Stomach (tissue), 4 donors: ENCODE measurements at regions not wholly inside any gene's neighbourhood (a gene's known extent, or its start where the extent isn't known, plus 50 kb on each side); places are given as distances from the start of the nearest gene placed in this dataset.

ENCODE experiments used
- CTCF ChIP-seq, 7 experiments: fragments of 450-650 bp in 4 of 7; fragments of 200-600 bp in 3 of 7; sonication (generic) in 3 of 7; IDR thresholded peaks; one replicate each; pipeline ENCODE4 v1.5.1; 2016 to 2019; ENCODE audit warnings: antibody characterized with exemption in 7 of 7, control low read depth in 2 of 7, mild to moderate bottlenecking in 1 of 7
- EP300 ChIP-seq: sonication (generic); formaldehyde crosslinking; IDR thresholded peaks from one replicate; pipeline ENCODE4 v1.6.1; 2017; ENCODE audit warnings: antibody characterized with exemption
- POLR2A ChIP-seq, 4 donors: fragments of 450-650 bp; IDR thresholded peaks; one replicate each; pipeline ENCODE4 v1.6.1; 2016; ENCODE audit warnings: antibody characterized with exemption in 4 of 4, control low read depth in 2 of 4, mild to moderate bottlenecking in 1 of 4, moderate library complexity in 1 of 4
- POLR2AphosphoS5 ChIP-seq, 3 donors: sonication (generic); formaldehyde crosslinking; IDR thresholded peaks; one replicate each; pipeline ENCODE4 v1.6.1; 2016; ENCODE audit warnings: antibody characterized with exemption in 3 of 3

- TF ChIP-seq CTCF (IDR thresholded peaks at IDR 0.05) (no peak), POLR2AphosphoS5 (IDR thresholded peaks at IDR 0.05) (no peak), EP300 (no peak), POLR2A (IDR thresholded peaks at IDR 0.05) (no peak)
Observed at GRCh38 chr1:228867108-228867950, 132.1 kb downstream of the RHOU start.
